ENCODE measurements at regions not wholly inside any gene's neighbourhood (a gene's known extent, or its start where the extent isn't known, plus 50 kb on each side); places are given as distances from the start of the nearest gene placed in this dataset.

GRCh38 chr18:10101729-10102128 lies 187.9 kb downstream of the VAPA start:
- TF ChIP-seq CTCF (IDR thresholded peaks at IDR 0.05; ENCODE audit: poor library complexity, severe bottlenecking) (no peak), RAD21 (conservative IDR thresholded peaks at IDR 0.05) (no peak), POLR2AphosphoS5 (IDR thresholded peaks at IDR 0.05) (no peak), REST (IDR thresholded peaks at IDR 0.05; ENCODE audit: borderline replicate concordance) (no peak), MXI1 (conservative IDR thresholded peaks at IDR 0.05; ENCODE audit: poor library complexity, severe bottlenecking) (no peak), EZH2 (IDR thresholded peaks at IDR 0.05; ENCODE audit: borderline replicate concordance, insufficient read depth, low read length, poor library complexity, severe bottlenecking) (no peak), TAF1 (IDR thresholded peaks at IDR 0.05; ENCODE audit: low read depth) (no peak), SMC3 (conservative IDR thresholded peaks at IDR 0.05; ENCODE audit: poor library complexity) (no peak), EP300 (conservative IDR thresholded peaks at IDR 0.05; ENCODE audit: poor library complexity, severe bottlenecking) (no peak)
